ENCODE measurements at regions not wholly inside any gene's neighbourhood (a gene's known extent, or its start where the extent isn't known, plus 50 kb on each side); places are given as distances from the start of the nearest gene placed in this dataset.

- TF ChIP-seq POLR2AphosphoS5 (IDR thresholded peaks at IDR 0.05; ENCODE audit: borderline replicate concordance, low read depth, low read length) (no peak), EZH2 (IDR thresholded peaks at IDR 0.05) (no peak), FOXP2 (optimal IDR thresholded peaks at IDR 0.05; ENCODE audit: control extremely low read depth, extremely low read length, insufficient read depth) (no peak)
Observed at GRCh38 chr13:109584844-109585361, 201.5 kb downstream of the IRS2 start.

Data from SK-N-MC (cell line).